Ovary (tissue), 7 donors: ENCODE measurements at regions not wholly inside any gene's neighbourhood (a gene's known extent, or its start where the extent isn't known, plus 50 kb on each side); places are given as distances from the start of the nearest gene placed in this dataset.

Experiments used
- DNase-seq, 5 donors: peaks; one replicate each; pipeline ENCODE4 v3.0.0-alpha.2; 2019 to 2020
- H3K27ac ChIP-seq, 2 donors: fragments of 200-600 bp; one replicate each; pipeline versions ENCODE4 v1.5.1 to v1.8.0; 2019 to 2022
- H3K27me3 ChIP-seq: fragments of 200-600 bp; one replicate; pipeline ENCODE4 v1.8.0; 2022
- H3K36me3 ChIP-seq: fragments of 200-600 bp; sonication (generic); one replicate; pipeline ENCODE4 v1.5.1; 2019
- H3K4me1 ChIP-seq: one replicate; pipeline ENCODE4 v1.8.1; 2013; ENCODE audit warnings: mild to moderate bottlenecking, moderate library complexity; ENCODE audit not compliant: insufficient read depth
- H3K4me3 ChIP-seq: fragments of 200-600 bp; sonication (generic); one replicate; pipeline ENCODE4 v1.5.1; 2017
- H3K9me3 ChIP-seq, 2 donors: fragments of 200-600 bp in 1 of 2; sonication (generic) in 1 of 2; one replicate each; pipeline versions ENCODE4 v1.5.1 to v1.8.1; 2013 to 2019; ENCODE audit warnings: mild to moderate bottlenecking in 1 of 2, moderate library complexity in 1 of 2
- EP300 ChIP-seq: sonication (generic); formaldehyde crosslinking; IDR thresholded peaks from one replicate; pipeline ENCODE4 v1.6.1; 2017; ENCODE audit warnings: antibody characterized with exemption
- POLR2A ChIP-seq: fragments of 450-650 bp; IDR thresholded peaks from one replicate; pipeline ENCODE4 v1.6.1; 2017; ENCODE audit warnings: antibody characterized with exemption, mild to moderate bottlenecking, moderate library complexity
- WGBS, 3 donors: extraction: QIAGEN DNeasy Blood & Tissue Kit in 1 of 3; methylation state at CpG; one replicate each; pipeline versions ENCODE4 v1.1.5 to v1.1.7; 2013 to 2017; 5-methylcytosine and 5-hydroxymethylcytosine counted together
- intact Hi-C, 4 donors: fragments of 100-400 bp; cut with DNase I; formaldehyde crosslinking; loops; one replicate each; pipeline versions ENCODE4 v1.11.0 to v1.15.1; 2022 to 2023
- TF ChIP-seq, protein P1 (sequence below), 3 donors: fragments of 450-650 bp in 2 of 3; fragments of 200-600 bp in 1 of 3; IDR thresholded peaks; one replicate each; pipeline versions ENCODE4 v1.5.1 to v1.8.0; 2016 to 2022; ENCODE audit warnings: antibody characterized with exemption in 3 of 3, mild to moderate bottlenecking in 1 of 3
- donor health status: DM: no; HTN: no; CAD: no; lungs with moderate emphysema.
- donor health status: DM: no; HTN: no; CAD: no.
- donor health status: Bipolar disorder and iron deficiency.
- donor health status: DM: no; HTN: no; CAD: no.
- donor health status: DM: yes; HTN: yes; CAD: no.

DNA sequence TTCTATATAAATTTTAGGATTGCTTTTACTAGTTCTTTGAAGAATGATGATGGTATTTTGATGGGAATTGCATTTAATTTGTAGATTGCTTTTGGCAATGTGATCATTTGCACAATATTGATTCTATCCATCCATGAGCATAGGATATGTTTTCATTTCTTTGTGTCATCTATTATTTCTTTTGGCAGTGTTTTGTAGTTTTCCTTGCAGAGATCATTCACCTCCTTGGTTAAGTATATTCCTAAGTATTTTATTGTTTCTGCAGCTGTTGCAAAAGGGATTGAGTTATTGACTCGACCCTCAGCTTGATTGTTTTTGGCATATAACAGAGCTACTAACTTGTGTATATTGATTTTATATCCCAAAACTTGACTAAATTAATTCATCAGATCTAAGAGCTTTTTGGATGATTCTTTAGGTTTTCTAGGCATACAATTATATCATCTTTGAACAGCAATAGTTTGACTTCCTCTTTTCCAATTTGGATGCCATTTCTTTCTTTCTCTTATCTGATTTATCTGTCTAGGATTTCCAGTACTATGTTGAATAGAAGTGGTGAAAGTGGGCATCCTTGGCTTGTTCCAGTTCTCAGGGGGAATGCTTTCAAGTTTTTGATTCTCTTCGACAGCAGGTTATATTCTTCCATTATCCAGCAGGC lies 668.1 kb downstream of the SLC16A7 start:
- WGBS, 3 donors = 66 to 84% (median 75%) methylated on average over 2 of the region's 2 CpGs
- intact Hi-C loops = no loop called here

DNA sequence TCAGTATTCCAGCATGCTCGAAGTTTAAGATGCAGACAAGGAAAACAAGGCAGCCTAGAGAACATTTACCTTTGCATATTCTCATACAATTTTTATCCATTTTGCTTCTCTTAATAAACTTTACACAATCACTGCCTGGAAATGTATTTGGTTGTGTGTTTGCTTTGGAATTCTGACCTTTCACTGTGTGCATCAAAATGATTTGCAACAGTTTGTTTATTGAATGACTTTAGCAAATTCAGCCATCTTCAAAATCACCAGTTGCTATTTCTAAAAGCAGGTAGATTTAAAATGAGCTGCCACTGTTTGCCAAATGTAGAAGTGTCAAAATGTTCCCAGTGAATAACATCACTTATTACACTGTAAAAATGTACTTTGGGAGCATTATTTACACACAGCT lies 669.9 kb downstream of the SLC16A7 start:
- no peak for DNase-seq
- WGBS, 3 donors = 22 to 47% (median 35%) methylated on average over 1 of the region's 1 CpG
- no peak for TF ChIP-seq EP300
- TF ChIP-seq, protein P1, sequence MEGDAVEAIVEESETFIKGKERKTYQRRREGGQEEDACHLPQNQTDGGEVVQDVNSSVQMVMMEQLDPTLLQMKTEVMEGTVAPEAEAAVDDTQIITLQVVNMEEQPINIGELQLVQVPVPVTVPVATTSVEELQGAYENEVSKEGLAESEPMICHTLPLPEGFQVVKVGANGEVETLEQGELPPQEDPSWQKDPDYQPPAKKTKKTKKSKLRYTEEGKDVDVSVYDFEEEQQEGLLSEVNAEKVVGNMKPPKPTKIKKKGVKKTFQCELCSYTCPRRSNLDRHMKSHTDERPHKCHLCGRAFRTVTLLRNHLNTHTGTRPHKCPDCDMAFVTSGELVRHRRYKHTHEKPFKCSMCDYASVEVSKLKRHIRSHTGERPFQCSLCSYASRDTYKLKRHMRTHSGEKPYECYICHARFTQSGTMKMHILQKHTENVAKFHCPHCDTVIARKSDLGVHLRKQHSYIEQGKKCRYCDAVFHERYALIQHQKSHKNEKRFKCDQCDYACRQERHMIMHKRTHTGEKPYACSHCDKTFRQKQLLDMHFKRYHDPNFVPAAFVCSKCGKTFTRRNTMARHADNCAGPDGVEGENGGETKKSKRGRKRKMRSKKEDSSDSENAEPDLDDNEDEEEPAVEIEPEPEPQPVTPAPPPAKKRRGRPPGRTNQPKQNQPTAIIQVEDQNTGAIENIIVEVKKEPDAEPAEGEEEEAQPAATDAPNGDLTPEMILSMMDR (IDR thresholded peaks at IDR 0.05) = no peak
- no peak for TF ChIP-seq POLR2A
- Histone ChIP-seq H3K36me3 (no peaks in the 10 kb centered on the region), H3K9me3 (no peaks in the 10 kb centered on the region), H3K27ac (no peak overlapping the region), H3K4me1 (no peaks in the 10 kb centered on the region), H3K27me3 (no peaks in the 10 kb centered on the region), H3K4me3 (no peak overlapping the region)
- intact Hi-C loops = no loop called here

More for the DNA sequence above, 668.1 kb downstream of the SLC16A7 start:
- no peaks in the 10 kb centered on the region for H3K36me3 ChIP-seq
- no peaks in the 10 kb centered on the region for H3K9me3 ChIP-seq
- no peaks in the 10 kb centered on the region for H3K27me3 ChIP-seq
- no peaks in the 10 kb centered on the region for H3K4me1 ChIP-seq
- DNase-seq = no peak
- no peak overlapping the region for H3K27ac ChIP-seq
- no peak overlapping the region for H3K4me3 ChIP-seq
- TF ChIP-seq EP300 (no peak), POLR2A (no peak)
- TF ChIP-seq, protein P1 (IDR thresholded peaks at IDR 0.05) = no peak

DNA sequence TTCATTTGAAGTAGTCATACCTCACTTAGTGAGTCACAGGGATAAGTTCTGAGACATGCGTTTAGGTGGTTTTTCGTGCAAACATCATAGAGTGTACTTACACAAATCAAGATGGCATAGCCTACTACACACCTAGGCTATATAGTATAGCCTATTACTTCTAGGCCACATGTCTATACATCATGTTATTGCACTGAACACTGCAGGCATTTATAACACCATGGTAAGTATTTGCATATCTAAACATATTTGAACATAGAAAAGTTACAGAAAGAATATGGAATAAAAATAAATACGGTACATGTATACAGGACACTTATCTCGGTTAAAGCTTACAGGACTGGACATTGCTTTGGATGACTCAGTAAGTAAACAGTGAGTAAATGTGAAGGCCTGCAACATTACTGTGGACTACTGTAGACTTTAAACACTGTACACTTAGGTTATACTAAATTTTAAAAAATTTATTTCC lies 670.6 kb downstream of the SLC16A7 start:
- intact Hi-C loops = no loop called here
- Histone ChIP-seq H3K4me3 (no peak overlapping the region), H3K4me1 (no peaks in the 10 kb centered on the region), H3K9me3 (no peaks in the 10 kb centered on the region), H3K27ac (no peak overlapping the region), H3K27me3 (no peaks in the 10 kb centered on the region), H3K36me3 (no peaks in the 10 kb centered on the region)
- DNase-seq = no peak
- 67 to 88% (median 82%) methylated on average over 4 of the region's 4 CpGs for WGBS, 3 donors
- TF ChIP-seq EP300 = no peak
- TF ChIP-seq POLR2A = no peak
- TF ChIP-seq, protein P1 (IDR thresholded peaks at IDR 0.05) = no peak

GRCh38 chr12:60269611-60270269 lies 673.9 kb downstream of the SLC16A7 start:
- intact Hi-C loops = no loop called here

More at GRCh38 chr12:60269611-60270269, 673.9 kb downstream of the SLC16A7 start:
- Histone ChIP-seq H3K36me3 (no peaks in the 10 kb centered on the region), H3K4me3 (no peak overlapping the region), H3K4me1 (no peaks in the 10 kb centered on the region), H3K27ac (no peak overlapping the region), H3K9me3 (no peaks in the 10 kb centered on the region), H3K27me3 (no peaks in the 10 kb centered on the region)
- WGBS, 3 donors = 96 to 98% (median 97%) methylated on average over 66 of the region's 66 CpGs
- DNase-seq = no peak
- TF ChIP-seq POLR2A (no peak), EP300 (no peak)
- TF ChIP-seq, protein P1 (IDR thresholded peaks at IDR 0.05) = no peak
